Testis (tissue), 2 donors: ENCODE measurements at regions not wholly inside any gene's neighbourhood (a gene's known extent, or its start where the extent isn't known, plus 50 kb on each side); places are given as distances from the start of the nearest gene placed in this dataset.

ENCODE experiments used
- DNase-seq: peaks from one replicate; pipeline ENCODE4 v3.0.0-alpha.2; 2019
- H3K27ac ChIP-seq, 2 donors: fragments of 200-600 bp; sonication (generic); one replicate each; pipeline ENCODE4 v1.5.1; 2019
- H3K27me3 ChIP-seq: fragments of 200-600 bp; sonication (generic); one replicate; pipeline ENCODE4 v1.5.1; 2019
- H3K36me3 ChIP-seq: fragments of 200-600 bp; sonication (generic); one replicate; pipeline ENCODE4 v1.5.1; 2017; ENCODE audit warnings: low read depth; ENCODE audit errors: missing control alignments
- H3K4me1 ChIP-seq: fragments of 200-600 bp; sonication (generic); one replicate; pipeline ENCODE4 v1.5.1; 2019
- H3K4me3 ChIP-seq, 2 donors: fragments of 200-600 bp; sonication (generic); one replicate each; pipeline ENCODE4 v1.5.1; 2017 to 2019
- H3K9me3 ChIP-seq: fragments of 200-600 bp; sonication (generic); one replicate; pipeline ENCODE4 v1.5.1; 2017
- CTCF ChIP-seq, 3 experiments: fragments of 450-650 bp in 2 of 3; fragments of 200-600 bp in 1 of 3; sonication (generic) in 1 of 3; IDR thresholded peaks; one replicate each; pipeline ENCODE4 v1.5.1; 2016 to 2019; ENCODE audit warnings: antibody characterized with exemption in 3 of 3, mild to moderate bottlenecking in 2 of 3, moderate library complexity in 1 of 3
- POLR2A ChIP-seq: fragments of 450-650 bp; IDR thresholded peaks from one replicate; pipeline ENCODE4 v1.6.1; 2017; ENCODE audit warnings: antibody characterized with exemption, mild to moderate bottlenecking, moderate library complexity
- WGBS, 2 donors: methylation state at CpG; one replicate each; pipeline ENCODE4 v1.1.5; 2018; 5-methylcytosine and 5-hydroxymethylcytosine counted together
- intact Hi-C: fragments of 100-400 bp; cut with DNase I; formaldehyde crosslinking; loops from one replicate; pipeline ENCODE4 v1.15.1; 2023; ENCODE audit warnings: low total_unique reads

GRCh38 chr10:63696205-63696604 is 175.0 kb downstream of the REEP3 start:
- no peak for DNase-seq
- intact Hi-C loops: no loop called here

GRCh38 chr10:63697956-63698786 is 177.0 kb downstream of the REEP3 start:
- Histone ChIP-seq H3K9me3 (no peaks in the 10 kb centered on the region), H3K4me1 (peaks cover 18% of the 10 kb centered on the region), H3K27ac (no peak overlapping the region), H3K4me3 (no peak overlapping the region), H3K27me3 (no peaks in the 10 kb centered on the region), H3K36me3 (no peaks in the 10 kb centered on the region)
- intact Hi-C loops: no loop called here
- no peak for DNase-seq
- 81 to 83% methylated on average over 7 of the region's 7 CpGs for WGBS, 2 donors
- TF ChIP-seq CTCF (IDR thresholded peaks at IDR 0.05): no peak
- TF ChIP-seq POLR2A: no peak

More at GRCh38 chr10:63696205-63696604, 175.0 kb downstream of the REEP3 start:
- no peaks in the 10 kb centered on the region for H3K36me3 ChIP-seq
- H3K4me1 ChIP-seq: peaks cover 18% of the 10 kb centered on the region
- no peaks in the 10 kb centered on the region for H3K27me3 ChIP-seq
- H3K4me3 ChIP-seq: no peak overlapping the region
- TF ChIP-seq CTCF (IDR thresholded peaks at IDR 0.05): no peak
- no peak for TF ChIP-seq POLR2A
- WGBS, 2 donors: 84 to 89% methylated on average over 3 of the region's 3 CpGs
- H3K27ac ChIP-seq: no peak overlapping the region
- no peaks in the 10 kb centered on the region for H3K9me3 ChIP-seq

GRCh38 chr10:63698787-63699150 is 177.6 kb downstream of the REEP3 start:
- 73 to 75% methylated on average over 2 of the region's 2 CpGs for WGBS, 2 donors

GRCh38 chr10:63699785-63700613 is 178.8 kb downstream of the REEP3 start:
- Histone ChIP-seq H3K9me3 (no peaks in the 10 kb centered on the region), H3K27ac (peak overlapping the region in 1 of 2 donors; percentile 68), H3K27me3 (no peaks in the 10 kb centered on the region), H3K4me1 (peaks cover 18% of the 10 kb centered on the region), H3K36me3 (no peaks in the 10 kb centered on the region), H3K4me3 (no peak overlapping the region)
- intact Hi-C loops: no loop called here
- TF ChIP-seq POLR2A: no peak
- TF ChIP-seq CTCF (IDR thresholded peaks at IDR 0.05): no peak
- DNase-seq: no peak
- WGBS, 2 donors: 51 to 52% methylated on average over 5 of the region's 5 CpGs

More at GRCh38 chr10:63698787-63699150, 177.6 kb downstream of the REEP3 start:
- H3K9me3 ChIP-seq: no peaks in the 10 kb centered on the region
- H3K36me3 ChIP-seq: no peaks in the 10 kb centered on the region
- no peak overlapping the region for H3K4me3 ChIP-seq
- H3K4me1 ChIP-seq: peaks cover 18% of the 10 kb centered on the region
- no peak for DNase-seq
- intact Hi-C loops: no loop called here
- TF ChIP-seq POLR2A (no peak), CTCF (IDR thresholded peaks at IDR 0.05) (no peak)
- H3K27me3 ChIP-seq: no peaks in the 10 kb centered on the region
- no peak overlapping the region for H3K27ac ChIP-seq
